ENCODE measurements at regions not wholly inside any gene's neighbourhood (a gene's known extent, or its start where the extent isn't known, plus 50 kb on each side); places are given as distances from the start of the nearest gene placed in this dataset.

GRCh38 chr10:118513174-118513573 lies 82.3 kb downstream of the PRLHR start:
- ATAC-seq: no peak
- H3K9me3 ChIP-seq: no peaks in the 10 kb centered on the region
- no peak overlapping the region for H3K4me3 ChIP-seq
- intact Hi-C loops (cut with DNase I): no loop called here
- no peaks in the 10 kb centered on the region for H3K4me1 ChIP-seq
- no peak for TF ChIP-seq CTCF (IDR thresholded peaks at IDR 0.05)
- H3K36me3 ChIP-seq: no peaks in the 10 kb centered on the region
- no peaks in the 10 kb centered on the region for H3K27me3 ChIP-seq
- no peak for DNase-seq
- no peak overlapping the region for H3K27ac ChIP-seq

- Histone ChIP-seq H3K4me1 (no peaks in the 10 kb centered on the region), H3K9me3 (no peaks in the 10 kb centered on the region), H3K4me3 (no peak overlapping the region), H3K36me3 (no peaks in the 10 kb centered on the region), H3K27ac (no peak overlapping the region), H3K27me3 (no peaks in the 10 kb centered on the region)
- intact Hi-C loops (cut with DNase I): no loop called here
- ATAC-seq (peak; percentile 79), DNase-seq (no peak)
- no peak for TF ChIP-seq CTCF (IDR thresholded peaks at IDR 0.05)
Observed at GRCh38 chr10:118511711-118512110, 83.7 kb downstream of the PRLHR start.

GRCh38 chr10:118508863-118509262 lies 86.6 kb downstream of the PRLHR start:
- ATAC-seq: no peak
- intact Hi-C loops (cut with DNase I): no loop called here
- no peaks in the 10 kb centered on the region for H3K27me3 ChIP-seq
- TF ChIP-seq CTCF (IDR thresholded peaks at IDR 0.05): no peak
- H3K4me3 ChIP-seq: no peak overlapping the region
- H3K27ac ChIP-seq: no peak overlapping the region
- no peaks in the 10 kb centered on the region for H3K36me3 ChIP-seq
- H3K4me1 ChIP-seq: no peaks in the 10 kb centered on the region
- H3K9me3 ChIP-seq: no peaks in the 10 kb centered on the region
- no peak for DNase-seq

GRCh38 chr10:118508355-118508754 lies 87.1 kb downstream of the PRLHR start:
- no peaks in the 10 kb centered on the region for H3K36me3 ChIP-seq
- intact Hi-C loops (cut with DNase I): no loop called here
- no peak overlapping the region for H3K27ac ChIP-seq
- no peak overlapping the region for H3K4me3 ChIP-seq
- no peak for DNase-seq
- TF ChIP-seq CTCF (IDR thresholded peaks at IDR 0.05): no peak
- H3K9me3 ChIP-seq: no peaks in the 10 kb centered on the region
- ATAC-seq: no peak
- H3K27me3 ChIP-seq: no peaks in the 10 kb centered on the region
- no peaks in the 10 kb centered on the region for H3K4me1 ChIP-seq

- Histone ChIP-seq H3K4me1 (no peaks in the 10 kb centered on the region), H3K27me3 (no peaks in the 10 kb centered on the region), H3K36me3 (no peaks in the 10 kb centered on the region), H3K9me3 (no peaks in the 10 kb centered on the region), H3K4me3 (no peak overlapping the region), H3K27ac (no peak overlapping the region)
- no peak for ATAC-seq
- intact Hi-C loops (cut with DNase I): no loop called here
- no peak for TF ChIP-seq CTCF (IDR thresholded peaks at IDR 0.05)
- DNase-seq: no peak
Observed at GRCh38 chr10:118506671-118507590, 88.5 kb downstream of the PRLHR start.

Data from upper lobe of right lung (tissue), 1 donor.